Heart left ventricle (tissue), 16 donors: ENCODE measurements at regions not wholly inside any gene's neighbourhood (a gene's known extent, or its start where the extent isn't known, plus 50 kb on each side); places are given as distances from the start of the nearest gene placed in this dataset.

Experiments used
- ATAC-seq, 4 donors: fragments of 200-7000 bp; cut with Tn5 transposase; one replicate each; pipeline ENCODE4 v1.9.1; 2020 to 2022; ENCODE audit warnings: moderate library complexity in 4 of 4, mild to moderate bottlenecking in 3 of 4, moderate number of reproducible peaks in 1 of 4
- DNase-seq, 5 donors: peaks; one replicate each; pipeline ENCODE4 v3.0.0-alpha.2; 2020
- H3K27ac ChIP-seq, 12 donors: fragments of 200-600 bp; sonication (generic) in 4 of 12; one replicate each; pipeline versions ENCODE4 v1.5.0 to v1.8.0; 2016 to 2022; ENCODE audit warnings: mild to moderate bottlenecking in 2 of 12
- H3K27me3 ChIP-seq, 9 donors: fragments of 200-600 bp; sonication (generic) in 2 of 9; one replicate each; pipeline versions ENCODE4 v1.5.1 to v1.8.0; 2016 to 2022; ENCODE audit warnings: mild to moderate bottlenecking in 3 of 9
- H3K36me3 ChIP-seq, 9 donors: fragments of 200-600 bp; sonication (generic) in 2 of 9; one replicate each; pipeline versions ENCODE4 v1.5.0 to v1.8.0; 2018 to 2022; ENCODE audit warnings: mild to moderate bottlenecking in 2 of 9
- H3K4me1 ChIP-seq, 12 donors: fragments of 200-600 bp; sonication (generic) in 4 of 12; one replicate each; pipeline versions ENCODE4 v1.5.0 to v1.8.0; 2016 to 2022; ENCODE audit warnings: mild to moderate bottlenecking in 3 of 12
- H3K4me3 ChIP-seq, 12 donors: fragments of 200-600 bp; sonication (generic) in 4 of 12; one replicate each; pipeline versions ENCODE4 v1.5.0 to v1.8.0; 2017 to 2022; ENCODE audit warnings: mild to moderate bottlenecking in 9 of 12, moderate library complexity in 4 of 12
- H3K9me3 ChIP-seq, 12 donors: fragments of 200-600 bp; sonication (generic) in 4 of 12; one replicate each; pipeline versions ENCODE4 v1.5.0 to v1.8.0; 2016 to 2022; ENCODE audit warnings: mild to moderate bottlenecking in 1 of 12
- CTCF ChIP-seq, 12 donors: fragments of 200-600 bp; sonication (generic) in 4 of 12; IDR thresholded peaks; one replicate each; pipeline versions ENCODE4 v1.5.0 to v1.8.0; 2018 to 2022; ENCODE audit warnings: antibody characterized with exemption in 12 of 12, mild to moderate bottlenecking in 5 of 12
- POLR2A ChIP-seq, 2 donors: fragments of 450-650 bp; IDR thresholded peaks; one replicate each; pipeline ENCODE4 v1.6.1; 2017; ENCODE audit warnings: antibody characterized with exemption in 2 of 2, mild to moderate bottlenecking in 2 of 2, moderate library complexity in 2 of 2
- WGBS, 4 donors: extraction: QIAGEN DNeasy Blood & Tissue Kit in 2 of 4; methylation state at CpG; one replicate each; pipeline versions ENCODE4 v1.1.5 to v1.1.7; 2013 to 2018; 5-methylcytosine and 5-hydroxymethylcytosine counted together
- intact Hi-C, 10 donors: fragments of 100-400 bp; cut with DNase I; formaldehyde crosslinking; loops; one replicate each; pipeline versions ENCODE4 v1.11.1 to v1.14.2; 2022
- donor health status: ischemic (EF 13 %, LVEDD 7.1; RV severe dilation, severe dysfunction).
- donor health status: healthy with polysubstance abuse.
- donor health status: DM: no; HTN: yes; CAD: no.
- donor health status: DM: no; HTN: no; CAD: no.
- donor health status: ischemic (EF 25% LVEDD 6.9; RV normal size, moderate dysfunction).
- donor health status: ischemic (EF 25% LVEDD 5.7; RV mildly dilated, moderate dysfunction).
- donor health status: healthy.
- donor health status: DM: yes; HTN: yes; CAD: no.
- donor health status: ischemic (EF 35%, LVEDD 5.7; RV mildly dilated, moderate dysfunction).
- donor health status: nonischemic (EF 11% LVEDD 7.7; RV severe dilation, severe dysfunction).
- donor health status: DM: yes; HTN: yes; CAD: no.
- donor health status: PGD.
- donor health status: ischemic (EF 29% LVEDD 5.4; RV normal size, mild dysfunction).
- donor health status: nonischemic (EF 23%, LVEDD 6.1; RV moderate dilation, normal function).

- Histone ChIP-seq H3K4me1 (no peaks in the 10 kb centered on the region), H3K27ac (no peak overlapping the region), H3K36me3 (no peaks in the 10 kb centered on the region), H3K9me3 (no peaks in the 10 kb centered on the region), H3K4me3 (no peak overlapping the region), H3K27me3 (peaks cover 0 to 10% (median 0%) of the 10 kb centered on the region in 9 donors)
- intact Hi-C loops, result no loop called here
- DNase-seq (no peak), ATAC-seq (no peak)
- 60 to 81% (median 69%) methylated on average over 2 of the region's 2 CpGs for WGBS, 4 donors
- TF ChIP-seq CTCF (IDR thresholded peaks at IDR 0.05) (no peak), POLR2A (IDR thresholded peaks at IDR 0.05) (no peak)
Observed at GRCh38 chrX:150282953-150283352, 80.2 kb upstream of the MAMLD1 start.

- intact Hi-C loops, result no loop called here
- no peaks in the 10 kb centered on the region for H3K27me3 ChIP-seq
- WGBS, 4 donors, result 67 to 95% (median 85%) methylated on average over 5 of the region's 5 CpGs
- no peaks in the 10 kb centered on the region for H3K4me1 ChIP-seq
- H3K4me3 ChIP-seq, result no peak overlapping the region
- TF ChIP-seq POLR2A (IDR thresholded peaks at IDR 0.05), result no peak
- no peak for TF ChIP-seq CTCF (IDR thresholded peaks at IDR 0.05)
- H3K27ac ChIP-seq, result no peak overlapping the region
- no peaks in the 10 kb centered on the region for H3K36me3 ChIP-seq
- DNase-seq (no peak), ATAC-seq (no peak)
- H3K9me3 ChIP-seq, result peaks cover 0 to 10% (median 0%) of the 10 kb centered on the region in 12 donors
Observed at GRCh38 chrX:150291014-150291413, 72.1 kb upstream of the MAMLD1 start.

- Histone ChIP-seq H3K4me3 (no peak overlapping the region), H3K9me3 (peaks cover 0 to 10% (median 0%) of the 10 kb centered on the region in 12 donors), H3K4me1 (no peaks in the 10 kb centered on the region), H3K27me3 (peaks cover 0 to 6% (median 0%) of the 10 kb centered on the region in 9 donors), H3K27ac (no peak overlapping the region), H3K36me3 (no peaks in the 10 kb centered on the region)
- ATAC-seq (no peak), DNase-seq (no peak)
- intact Hi-C loops, result no loop called here
- 60 to 89% (median 72%) methylated on average over 5 of the region's 5 CpGs for WGBS, 4 donors
- TF ChIP-seq CTCF (IDR thresholded peaks at IDR 0.05) (no peak), POLR2A (IDR thresholded peaks at IDR 0.05) (no peak)
Observed at GRCh38 chrX:150293311-150294013, 69.7 kb upstream of the MAMLD1 start.

DNA sequence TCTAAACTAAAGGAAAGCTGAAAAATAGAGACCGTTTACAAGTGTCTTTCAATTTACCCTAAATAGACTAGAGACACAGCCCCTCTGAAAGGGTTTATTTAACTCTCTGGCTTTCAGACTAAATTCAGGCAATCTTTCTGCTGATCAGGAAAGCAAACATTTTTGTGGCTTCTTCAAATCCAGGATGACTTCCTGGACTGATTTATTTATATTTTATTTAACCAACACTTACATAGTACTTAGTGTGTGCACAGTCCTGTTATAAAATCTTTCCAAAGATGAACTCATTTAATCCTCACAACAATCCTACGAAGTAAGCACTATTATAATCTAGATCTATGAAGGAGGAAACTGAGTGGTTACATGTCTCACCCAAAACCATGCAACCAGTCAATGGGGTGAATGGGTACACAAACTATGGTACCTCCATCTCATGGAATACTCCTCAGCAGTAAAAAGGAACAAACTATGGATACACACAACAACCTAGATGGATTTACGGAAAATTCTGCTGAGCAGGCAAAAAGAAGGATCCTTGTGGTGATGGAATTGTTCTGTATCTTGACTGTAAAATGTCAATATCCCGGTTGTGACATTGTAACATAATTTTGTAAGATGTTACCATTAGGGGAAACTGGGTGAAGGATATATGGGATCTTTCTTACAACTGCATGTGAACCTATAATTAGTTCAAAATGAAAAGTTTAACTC, 64.1 kb upstream of the MAMLD1 start:
- no peak for TF ChIP-seq CTCF (IDR thresholded peaks at IDR 0.05)
- no peak for TF ChIP-seq POLR2A (IDR thresholded peaks at IDR 0.05)
- ATAC-seq (no peak), DNase-seq (no peak)
- Histone ChIP-seq H3K4me1 (no peaks in the 10 kb centered on the region), H3K9me3 (no peaks in the 10 kb centered on the region), H3K27ac (no peak overlapping the region), H3K4me3 (no peak overlapping the region), H3K27me3 (peaks cover 0 to 6% (median 0%) of the 10 kb centered on the region in 9 donors), H3K36me3 (no peaks in the 10 kb centered on the region)
- intact Hi-C loops, result no loop called here
- 68 to 79% (median 71%) methylated on average over 4 of the region's 4 CpGs for WGBS, 4 donors
